ENCODE measurements at regions not wholly inside any gene's neighbourhood (a gene's known extent, or its start where the extent isn't known, plus 50 kb on each side); places are given as distances from the start of the nearest gene placed in this dataset.
"Not testable (repeated sequence)": the region's sequence is repeated elsewhere in the genome, so short reads cannot be mapped to it uniquely, and the experiment has no call there.

DNA sequence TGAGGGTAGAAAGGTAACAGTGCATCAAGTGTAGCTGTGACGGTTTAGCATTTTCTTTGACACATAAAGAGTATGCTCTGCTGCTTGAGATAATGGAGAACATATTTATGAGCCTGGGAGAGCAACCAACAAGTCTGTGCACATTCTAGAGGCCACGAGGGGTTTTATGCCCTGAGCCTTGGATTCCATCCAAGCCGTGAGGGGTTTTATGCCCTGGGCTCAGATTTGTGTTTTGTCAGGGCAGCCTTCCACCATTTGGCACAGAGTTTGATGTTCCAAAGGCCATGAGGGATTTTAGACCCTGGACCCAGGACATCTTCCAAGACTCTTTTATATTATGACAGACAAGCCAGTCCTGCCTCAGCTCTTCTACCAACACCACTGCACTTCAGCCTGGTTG is 106.4 kb downstream of the ZNF486 start:
- Histone ChIP-seq H3K27ac (ENCODE audit: control insufficient read depth, insufficient read depth, low read length) (no peak overlapping the region), H3K4me2 (ENCODE audit: control insufficient read depth, extremely low read depth, insufficient read depth, low read depth, low read length) (no peak overlapping the region), H3K4me3 (ENCODE audit: control insufficient read depth in 2 of 3, extremely low read depth in 1 of 3, insufficient read depth in 2 of 3, low read depth in 1 of 3, low read length in 3 of 3) (no peak overlapping the region), H4K20me1 (ENCODE audit: control insufficient read depth, extremely low read depth, insufficient read depth, low read length) (no peaks in the 10 kb centered on the region), H3K9me1 (ENCODE audit: control insufficient read depth, extremely low read depth, insufficient read depth, low read length) (no peaks in the 10 kb centered on the region), H2AFZ (ENCODE audit: control insufficient read depth, low read length) (no peak overlapping the region), H3K36me3 (ENCODE audit: control insufficient read depth in 2 of 2, extremely low read depth in 1 of 2, insufficient read depth in 2 of 2, low read length in 2 of 2) (no peaks in the 10 kb centered on the region), H3K9ac (ENCODE audit: control insufficient read depth, extremely low read depth, insufficient read depth, low read length) (no peak overlapping the region), H3K79me2 (ENCODE audit: control insufficient read depth, insufficient read depth, low read length) (no peaks in the 10 kb centered on the region), H3K27me3 (ENCODE audit: control insufficient read depth, extremely low read depth, insufficient read depth, low read length) (no peaks in the 10 kb centered on the region), H3K9me3 (ENCODE audit: control insufficient read depth, low read depth, low read length) (peaks cover 2% of the 10 kb centered on the region), H3K4me1 (ENCODE audit: control insufficient read depth, extremely low read depth, insufficient read depth, low read length) (no peaks in the 10 kb centered on the region)
- no peak for TF ChIP-seq EZH2 (IDR thresholded peaks at IDR 0.05; ENCODE audit: low read length)
- TF ChIP-seq, protein P1, sequence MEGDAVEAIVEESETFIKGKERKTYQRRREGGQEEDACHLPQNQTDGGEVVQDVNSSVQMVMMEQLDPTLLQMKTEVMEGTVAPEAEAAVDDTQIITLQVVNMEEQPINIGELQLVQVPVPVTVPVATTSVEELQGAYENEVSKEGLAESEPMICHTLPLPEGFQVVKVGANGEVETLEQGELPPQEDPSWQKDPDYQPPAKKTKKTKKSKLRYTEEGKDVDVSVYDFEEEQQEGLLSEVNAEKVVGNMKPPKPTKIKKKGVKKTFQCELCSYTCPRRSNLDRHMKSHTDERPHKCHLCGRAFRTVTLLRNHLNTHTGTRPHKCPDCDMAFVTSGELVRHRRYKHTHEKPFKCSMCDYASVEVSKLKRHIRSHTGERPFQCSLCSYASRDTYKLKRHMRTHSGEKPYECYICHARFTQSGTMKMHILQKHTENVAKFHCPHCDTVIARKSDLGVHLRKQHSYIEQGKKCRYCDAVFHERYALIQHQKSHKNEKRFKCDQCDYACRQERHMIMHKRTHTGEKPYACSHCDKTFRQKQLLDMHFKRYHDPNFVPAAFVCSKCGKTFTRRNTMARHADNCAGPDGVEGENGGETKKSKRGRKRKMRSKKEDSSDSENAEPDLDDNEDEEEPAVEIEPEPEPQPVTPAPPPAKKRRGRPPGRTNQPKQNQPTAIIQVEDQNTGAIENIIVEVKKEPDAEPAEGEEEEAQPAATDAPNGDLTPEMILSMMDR (optimal IDR thresholded peaks at IDR 0.05 in 1 of 3, IDR thresholded peaks at IDR 0.05 in 1 of 3, conservative IDR thresholded peaks at IDR 0.05 in 1 of 3; ENCODE audit: extremely low read depth in 1 of 3, insufficient read depth in 2 of 3, low read length in 3 of 3) = no peak
- no peak for DNase-seq (ENCODE audit: low read depth, low spot score)
- dilution Hi-C loops (cut with MboI; ENCODE audit: extremely low pct_ligation_motif_present, low sequenced_read_pairs) = no loop called here
- FAIRE-seq = no peak

DNA sequence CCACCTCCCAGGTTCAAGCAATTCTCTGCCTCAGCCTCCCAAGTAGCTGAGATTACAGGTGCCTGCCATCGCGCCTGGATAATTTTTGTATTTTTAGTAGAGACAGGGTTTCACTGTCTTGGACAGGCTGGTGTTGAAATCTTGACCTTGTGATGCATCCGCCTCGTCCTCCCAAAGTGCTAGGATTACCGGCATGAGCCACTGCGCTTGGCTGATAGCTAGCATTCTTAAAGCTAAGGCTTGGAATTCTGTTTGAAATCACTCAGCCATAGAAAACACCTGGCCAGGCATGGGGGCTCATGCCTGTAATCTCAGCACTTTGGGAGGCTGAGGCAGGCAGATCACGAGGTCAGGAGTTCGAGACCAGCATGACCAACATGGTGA is 105.6 kb downstream of the ZNF486 start:
- H3K4me2 ChIP-seq (ENCODE audit: control insufficient read depth, extremely low read depth, insufficient read depth, low read depth, low read length); H3K36me3 ChIP-seq (ENCODE audit: control insufficient read depth in 2 of 2, extremely low read depth in 1 of 2, insufficient read depth in 2 of 2, low read length in 2 of 2); H3K4me1 ChIP-seq (ENCODE audit: control insufficient read depth, extremely low read depth, insufficient read depth, low read length); H3K9me3 ChIP-seq (ENCODE audit: control insufficient read depth, low read depth, low read length); H3K4me3 ChIP-seq (ENCODE audit: control insufficient read depth in 2 of 3, extremely low read depth in 1 of 3, insufficient read depth in 2 of 3, low read depth in 1 of 3, low read length in 3 of 3); H3K79me2 ChIP-seq (ENCODE audit: control insufficient read depth, insufficient read depth, low read length); FAIRE-seq; H4K20me1 ChIP-seq (ENCODE audit: control insufficient read depth, extremely low read depth, insufficient read depth, low read length); H3K27me3 ChIP-seq (ENCODE audit: control insufficient read depth, extremely low read depth, insufficient read depth, low read length); DNase-seq (ENCODE audit: low read depth, low spot score); H2AFZ ChIP-seq (ENCODE audit: control insufficient read depth, low read length); H3K27ac ChIP-seq (ENCODE audit: control insufficient read depth, insufficient read depth, low read length); dilution Hi-C loops (cut with MboI; ENCODE audit: extremely low pct_ligation_motif_present, low sequenced_read_pairs); H3K9me1 ChIP-seq (ENCODE audit: control insufficient read depth, extremely low read depth, insufficient read depth, low read length); H3K9ac ChIP-seq (ENCODE audit: control insufficient read depth, extremely low read depth, insufficient read depth, low read length): not testable (repeated sequence)

DNA sequence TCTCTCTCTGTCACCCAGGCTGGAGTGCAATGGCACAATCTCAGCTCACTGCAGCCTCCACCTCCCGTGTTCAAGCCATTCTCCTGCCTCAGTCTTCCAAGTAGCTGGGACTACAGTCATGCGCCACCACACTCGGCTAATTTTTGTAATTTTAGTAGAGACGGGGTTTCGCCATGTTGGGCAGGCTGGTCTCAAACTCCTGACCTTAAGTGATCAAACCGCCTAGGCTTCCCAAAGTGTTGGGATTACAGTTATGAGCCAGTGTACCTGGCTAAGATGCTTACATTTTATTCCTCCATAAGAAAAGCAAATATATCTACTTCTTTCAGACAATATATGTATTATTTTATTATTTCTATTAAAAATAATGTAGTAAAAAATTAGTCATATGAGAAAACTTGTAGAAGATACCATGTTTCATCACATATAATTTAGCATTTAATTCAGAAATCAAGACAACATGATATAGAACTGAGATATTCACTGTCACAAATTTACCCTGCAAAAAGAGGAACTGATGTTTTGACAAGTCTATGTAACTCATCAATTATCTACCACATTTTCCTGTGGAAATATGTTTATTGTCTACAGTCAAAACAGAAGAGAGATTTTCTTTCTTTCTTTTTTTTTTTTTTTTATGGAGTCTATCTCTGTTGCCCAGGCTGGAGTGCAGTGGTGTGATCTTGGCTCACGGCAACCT is 105.1 kb downstream of the ZNF486 start:
- H2AFZ ChIP-seq (ENCODE audit: control insufficient read depth, low read length); H3K4me2 ChIP-seq (ENCODE audit: control insufficient read depth, extremely low read depth, insufficient read depth, low read depth, low read length); H4K20me1 ChIP-seq (ENCODE audit: control insufficient read depth, extremely low read depth, insufficient read depth, low read length); H3K27ac ChIP-seq (ENCODE audit: control insufficient read depth, insufficient read depth, low read length); H3K9ac ChIP-seq (ENCODE audit: control insufficient read depth, extremely low read depth, insufficient read depth, low read length); DNase-seq (ENCODE audit: low read depth, low spot score); dilution Hi-C loops (cut with MboI; ENCODE audit: extremely low pct_ligation_motif_present, low sequenced_read_pairs); H3K4me3 ChIP-seq (ENCODE audit: control insufficient read depth in 2 of 3, extremely low read depth in 1 of 3, insufficient read depth in 2 of 3, low read depth in 1 of 3, low read length in 3 of 3); H3K4me1 ChIP-seq (ENCODE audit: control insufficient read depth, extremely low read depth, insufficient read depth, low read length); FAIRE-seq; H3K9me1 ChIP-seq (ENCODE audit: control insufficient read depth, extremely low read depth, insufficient read depth, low read length); H3K79me2 ChIP-seq (ENCODE audit: control insufficient read depth, insufficient read depth, low read length); H3K36me3 ChIP-seq (ENCODE audit: control insufficient read depth in 2 of 2, extremely low read depth in 1 of 2, insufficient read depth in 2 of 2, low read length in 2 of 2); H3K27me3 ChIP-seq (ENCODE audit: control insufficient read depth, extremely low read depth, insufficient read depth, low read length); H3K9me3 ChIP-seq (ENCODE audit: control insufficient read depth, low read depth, low read length): not testable (repeated sequence)

Data from keratinocyte (primary cell).